ENCODE measurements at regions not wholly inside any gene's neighbourhood (a gene's known extent, or its start where the extent isn't known, plus 50 kb on each side); places are given as distances from the start of the nearest gene placed in this dataset.

DNA sequence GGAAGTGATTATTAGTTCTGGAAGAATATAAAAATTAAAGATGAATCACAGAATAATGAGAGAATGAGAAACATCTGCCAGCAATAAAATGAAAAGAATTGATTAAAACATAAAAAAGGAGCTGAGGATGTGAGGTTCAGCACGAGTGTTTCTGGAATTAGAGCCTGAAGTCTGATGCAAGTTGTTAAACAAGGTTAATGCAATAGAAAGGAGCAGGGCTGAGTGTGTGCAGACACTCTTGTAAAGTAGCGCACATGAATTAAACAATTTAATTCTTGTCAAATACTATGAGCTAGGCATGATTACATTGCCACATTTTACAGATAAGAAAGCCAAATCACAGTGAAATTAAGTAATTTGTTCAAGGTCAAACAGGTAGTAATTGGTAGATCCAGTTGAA is 384.2 kb downstream of the TAF11L14 start:
- H3K27me3 ChIP-seq (ENCODE audit: control insufficient read depth in 2 of 2, insufficient read depth in 2 of 2, low read length in 2 of 2), result no peaks in the 10 kb centered on the region
- no peaks in the 10 kb centered on the region for H4K20me1 ChIP-seq (ENCODE audit: insufficient read depth, low read length)
- no peaks in the 10 kb centered on the region for H3K9me3 ChIP-seq (replicated peaks in 1 of 2; ENCODE audit: control insufficient read depth in 1 of 2, insufficient read depth in 1 of 2, low read length in 2 of 2)
- H3K9me3 Mint-ChIP-seq, result peaks cover 0 to 12% (median 0%) of the 10 kb centered on the region in 7 donors
- H3K27me3 Mint-ChIP-seq (ENCODE audit: low read depth in 3 of 3), result no peaks in the 10 kb centered on the region
- 75% methylated on average over 1 of the region's 2 CpGs for WGBS (ENCODE audit: insufficient coverage)
- intact Hi-C loops (cut with micrococcal nuclease), result no loop called here
- H3K27ac Mint-ChIP-seq, result no peak overlapping the region
- H3K4me3 Mint-ChIP-seq, result no peak overlapping the region
- H2AFZ ChIP-seq (ENCODE audit: insufficient read depth, low read depth, low read length, poor library complexity, severe bottlenecking), result no peak overlapping the region
- no peak for DNase-seq
- TF ChIP-seq CTCF (IDR thresholded peaks at IDR 0.05), result no peak
- no peaks in the 10 kb centered on the region for H3K4me1 ChIP-seq (ENCODE audit: control insufficient read depth in 1 of 2, insufficient read depth in 2 of 2, low read length in 2 of 2)
- no peaks in the 10 kb centered on the region for H3K36me3 ChIP-seq (replicated peaks in 1 of 2; ENCODE audit: control insufficient read depth in 1 of 2, insufficient read depth in 2 of 2, low read length in 2 of 2)
- H3K4me1 Mint-ChIP-seq, result no peaks in the 10 kb centered on the region
- H3K36me3 Mint-ChIP-seq, result no peaks in the 10 kb centered on the region
- no peaks in the 10 kb centered on the region for H3K79me2 ChIP-seq (ENCODE audit: insufficient read depth, low read length)
- no peak overlapping the region for H3K27ac ChIP-seq (ENCODE audit: low read depth in 1 of 2, low read length in 2 of 2)
- H3K9ac ChIP-seq (ENCODE audit: insufficient read depth, low read length, poor library complexity, severe bottlenecking), result no peak overlapping the region
- H3K4me2 ChIP-seq (replicated peaks; ENCODE audit: extremely low read depth, low read length, poor library complexity, severe bottlenecking), result no peak overlapping the region
- H3K4me3 ChIP-seq (replicated peaks in 1 of 3; ENCODE audit: low read depth in 2 of 3, low read length in 3 of 3), result no peak overlapping the region

- Histone ChIP-seq H3K36me3 (replicated peaks in 1 of 2; ENCODE audit: control insufficient read depth in 1 of 2, insufficient read depth in 2 of 2, low read length in 2 of 2) (no peaks in the 10 kb centered on the region), H3K79me2 (ENCODE audit: insufficient read depth, low read length) (no peaks in the 10 kb centered on the region), H2AFZ (ENCODE audit: insufficient read depth, low read depth, low read length, poor library complexity, severe bottlenecking) (no peak overlapping the region), H3K9me3 (replicated peaks in 1 of 2; ENCODE audit: control insufficient read depth in 1 of 2, insufficient read depth in 1 of 2, low read length in 2 of 2) (no peaks in the 10 kb centered on the region), H3K4me2 (replicated peaks; ENCODE audit: extremely low read depth, low read length, poor library complexity, severe bottlenecking) (no peak overlapping the region), H3K9ac (ENCODE audit: insufficient read depth, low read length, poor library complexity, severe bottlenecking) (no peak overlapping the region), H3K27ac (ENCODE audit: low read depth in 1 of 2, low read length in 2 of 2) (no peak overlapping the region), H3K27me3 (ENCODE audit: control insufficient read depth in 2 of 2, insufficient read depth in 2 of 2, low read length in 2 of 2) (no peaks in the 10 kb centered on the region), H3K4me1 (ENCODE audit: control insufficient read depth in 1 of 2, insufficient read depth in 2 of 2, low read length in 2 of 2) (no peaks in the 10 kb centered on the region), H4K20me1 (ENCODE audit: insufficient read depth, low read length) (no peaks in the 10 kb centered on the region), H3K4me3 (replicated peaks in 1 of 3; ENCODE audit: low read depth in 2 of 3, low read length in 3 of 3) (no peak overlapping the region)
- H3K27me3 Mint-ChIP-seq (ENCODE audit: low read depth in 3 of 3), result no peaks in the 10 kb centered on the region
- H3K4me3 Mint-ChIP-seq, result no peak overlapping the region
- no peak overlapping the region for H3K27ac Mint-ChIP-seq
- peaks cover 0 to 12% (median 0%) of the 10 kb centered on the region in 7 donors for H3K9me3 Mint-ChIP-seq
- H3K4me1 Mint-ChIP-seq, result no peaks in the 10 kb centered on the region
- no CpG with 5 or more reads among the region's 2 CpGs for WGBS (ENCODE audit: insufficient coverage)
- no peak for DNase-seq
- intact Hi-C loops (cut with micrococcal nuclease), result no loop called here
- no peak for TF ChIP-seq CTCF (IDR thresholded peaks at IDR 0.05)
- H3K36me3 Mint-ChIP-seq, result no peaks in the 10 kb centered on the region
These were observed 389.0 kb downstream of the TAF11L14 start for GRCh38 chr5:18023275-18023674.

Data from CD14-positive monocyte (primary cell).